Caco-2 (cell line): ENCODE measurements at regions not wholly inside any gene's neighbourhood (a gene's known extent, or its start where the extent isn't known, plus 50 kb on each side); places are given as distances from the start of the nearest gene placed in this dataset.

Experiments
- BruUV-seq: library from RNA; stranded (reverse); fragments of 400-500 nt; replicated peaks from 2 replicates; lab custom pipeline; 2021; lab: Mats Ljungman, UMichigan
- CTCF ChIA-PET: fragments of 300-600 bp; sonication (Branson Sonifier 250); formaldehyde crosslinking; loops from one replicate; lab custom pipeline; 2022; ENCODE audit warnings: antibody characterized with exemption; lab: Charles Lee
- POLR2A ChIA-PET: fragments of 300-600 bp; sonication (Branson Sonifier 250); formaldehyde crosslinking; loops from one replicate; lab custom pipeline; 2022; ENCODE audit warnings: antibody characterized with exemption; lab: Charles Lee
- DNase-seq, 2 experiments: peaks; one replicate each; pipeline versions ENCODE4 v3.0.0 to v3.0.0-alpha.2; 2020 to 2022
- H3K27me3 ChIP-seq: replicated peaks from 2 replicates; pipeline ENCODE4 v1.6.0; 2011; ENCODE audit warnings: low read length; ENCODE audit not compliant: control insufficient read depth, insufficient read depth
- H3K36me3 ChIP-seq: 2 replicates; pipeline ENCODE4 v1.5.1; 2011; ENCODE audit warnings: low read length; ENCODE audit not compliant: control insufficient read depth, insufficient read depth
- H3K4me1 ChIP-seq: fragments of 250-450 bp; sonication (Bioruptor Pico); 2 replicates; pipeline ENCODE4 v1.5.1; 2020; ENCODE audit warnings: mild to moderate bottlenecking
- H3K4me3 ChIP-seq: 2 replicates; pipeline ENCODE4 v1.5.1; 2011; ENCODE audit warnings: low read depth, mild to moderate bottlenecking, control low read depth, low read length
- H3K9me3 ChIP-seq: fragments of 250-450 bp; sonication (Bioruptor Pico); 2 replicates; pipeline ENCODE4 v1.5.1; 2020; ENCODE audit warnings: mild to moderate bottlenecking, moderate library complexity
- H3K27ac Mint-ChIP-seq: one replicate; pipeline ENCODE4 v1.8.0; 2022; ENCODE audit warnings: mixed read lengths; ENCODE audit not compliant: unreplicated experiment
- H3K27me3 Mint-ChIP-seq: one replicate; pipeline ENCODE4 v1.8.0; 2022; ENCODE audit warnings: mixed read lengths; ENCODE audit not compliant: insufficient read depth, unreplicated experiment
- H3K36me3 Mint-ChIP-seq: one replicate; pipeline ENCODE4 v1.8.0; 2022; ENCODE audit warnings: mild to moderate bottlenecking, mixed read lengths; ENCODE audit not compliant: insufficient read depth, unreplicated experiment
- H3K4me1 Mint-ChIP-seq: one replicate; pipeline ENCODE4 v1.8.0; 2022; ENCODE audit warnings: low read depth, mixed read lengths; ENCODE audit not compliant: unreplicated experiment
- H3K4me3 Mint-ChIP-seq: one replicate; pipeline ENCODE4 v1.8.0; 2022; ENCODE audit warnings: mild to moderate bottlenecking, moderate library complexity, mixed read lengths; ENCODE audit not compliant: unreplicated experiment
- H3K9me3 Mint-ChIP-seq: one replicate; pipeline ENCODE4 v1.8.0; 2022; ENCODE audit warnings: mixed read lengths; ENCODE audit not compliant: unreplicated experiment
- intact Hi-C: fragments of 100-400 bp; cut with micrococcal nuclease; formaldehyde crosslinking; loops from one replicate; pipeline ENCODE4 v1.10.0; 2022; ENCODE audit not compliant: unreplicated experiment
- TF ChIP-seq, protein P1 (sequence below), 2 experiments: fragments of 200-600 bp in 1 of 2; IDR thresholded peaks; 1 replicate in 1 of 2; 2 replicates in 1 of 2; pipeline versions ENCODE4 v1.5.1 to v1.8.0; 2011 to 2022; ENCODE audit warnings: antibody characterized with exemption in 1 of 2, control low read depth in 1 of 2, inconsistent platforms in 1 of 2, low read depth in 1 of 2, low read length in 1 of 2, mild to moderate bottlenecking in 1 of 2, moderate library complexity in 1 of 2; ENCODE audit not compliant: insufficient read depth in 1 of 2, severe bottlenecking in 1 of 2, unreplicated experiment in 1 of 2

DNA sequence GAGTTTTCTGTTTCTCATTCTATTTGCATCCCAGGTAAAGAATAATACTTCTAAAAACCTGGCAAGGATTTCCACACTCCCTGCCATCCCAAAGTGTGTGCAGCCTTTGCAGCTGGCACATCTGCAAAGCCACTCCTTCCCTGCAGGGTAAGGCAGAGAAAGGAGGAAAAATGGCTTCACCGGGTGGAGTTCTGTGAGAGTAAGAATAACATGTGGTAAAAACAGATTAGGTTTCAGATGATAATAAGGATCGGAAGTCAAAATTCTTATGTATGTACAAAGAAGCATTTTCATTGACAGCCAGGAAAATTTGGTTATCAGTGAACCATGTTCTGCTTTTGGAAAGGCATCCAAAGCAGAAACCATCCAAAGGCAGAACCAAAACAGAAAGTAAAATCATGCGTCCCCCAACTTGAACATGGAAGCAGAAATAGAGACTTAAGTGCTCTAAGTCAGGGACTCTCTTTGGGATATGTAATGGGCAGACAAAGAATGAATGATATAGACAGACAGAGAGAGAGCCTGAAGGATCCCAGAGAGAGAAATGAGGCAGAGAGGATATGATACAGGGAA lies 192.6 kb upstream of the CCDC196 start:
- Mint-ChIP-seq H3K27ac (no peak overlapping the region), H3K36me3 (no peaks in the 10 kb centered on the region), H3K4me3 (no peak overlapping the region), H3K9me3 (no peaks in the 10 kb centered on the region), H3K27me3 (peaks cover 8% of the 10 kb centered on the region), H3K4me1 (no peaks in the 10 kb centered on the region)
- Histone ChIP-seq H3K9me3 (peaks cover 3% of the 10 kb centered on the region; the same call in 1 of the 2 replicates), H3K27me3 (no peaks in the 10 kb centered on the region), H3K36me3 (no peaks in the 10 kb centered on the region), H3K4me3 (no peak overlapping the region), H3K4me1 (no peaks in the 10 kb centered on the region)
- ChIA-PET CTCF (no interaction called here), POLR2A (no interaction called here)
- BruUV-seq: no TSS peak
- DNase-seq: no peak
- intact Hi-C loops: no loop called here
- TF ChIP-seq, protein P1, sequence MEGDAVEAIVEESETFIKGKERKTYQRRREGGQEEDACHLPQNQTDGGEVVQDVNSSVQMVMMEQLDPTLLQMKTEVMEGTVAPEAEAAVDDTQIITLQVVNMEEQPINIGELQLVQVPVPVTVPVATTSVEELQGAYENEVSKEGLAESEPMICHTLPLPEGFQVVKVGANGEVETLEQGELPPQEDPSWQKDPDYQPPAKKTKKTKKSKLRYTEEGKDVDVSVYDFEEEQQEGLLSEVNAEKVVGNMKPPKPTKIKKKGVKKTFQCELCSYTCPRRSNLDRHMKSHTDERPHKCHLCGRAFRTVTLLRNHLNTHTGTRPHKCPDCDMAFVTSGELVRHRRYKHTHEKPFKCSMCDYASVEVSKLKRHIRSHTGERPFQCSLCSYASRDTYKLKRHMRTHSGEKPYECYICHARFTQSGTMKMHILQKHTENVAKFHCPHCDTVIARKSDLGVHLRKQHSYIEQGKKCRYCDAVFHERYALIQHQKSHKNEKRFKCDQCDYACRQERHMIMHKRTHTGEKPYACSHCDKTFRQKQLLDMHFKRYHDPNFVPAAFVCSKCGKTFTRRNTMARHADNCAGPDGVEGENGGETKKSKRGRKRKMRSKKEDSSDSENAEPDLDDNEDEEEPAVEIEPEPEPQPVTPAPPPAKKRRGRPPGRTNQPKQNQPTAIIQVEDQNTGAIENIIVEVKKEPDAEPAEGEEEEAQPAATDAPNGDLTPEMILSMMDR (IDR thresholded peaks at IDR 0.05; ENCODE audit: insufficient read depth in 1 of 2, low read depth in 1 of 2, low read length in 1 of 2, severe bottlenecking in 1 of 2, unreplicated experiment in 1 of 2): no peak

DNA sequence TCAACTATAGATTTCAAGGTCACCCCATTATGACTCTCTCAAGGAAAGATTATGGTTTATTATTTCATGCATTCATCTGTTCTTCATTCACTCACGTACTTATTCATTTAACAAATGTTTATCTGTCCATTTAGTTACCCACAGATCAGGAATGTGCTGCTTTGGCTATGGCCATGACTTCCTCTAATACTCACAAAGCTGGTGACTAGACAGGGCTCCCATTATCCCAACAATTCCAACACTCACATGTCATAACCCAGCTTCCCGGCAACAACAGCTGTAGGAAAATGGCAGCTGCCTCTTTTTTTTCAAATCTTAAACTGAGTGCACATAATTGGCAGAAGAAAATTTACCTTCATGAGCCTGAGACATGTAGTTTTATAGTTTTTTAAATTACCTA lies 190.8 kb upstream of the CCDC196 start:
- Histone ChIP-seq H3K4me1 (no peaks in the 10 kb centered on the region), H3K27me3 (no peaks in the 10 kb centered on the region), H3K9me3 (no peaks in the 10 kb centered on the region), H3K36me3 (no peaks in the 10 kb centered on the region), H3K4me3 (no peak overlapping the region)
- H3K9me3 Mint-ChIP-seq: no peaks in the 10 kb centered on the region
- intact Hi-C loops: no loop called here
- no peaks in the 10 kb centered on the region for H3K4me1 Mint-ChIP-seq
- peaks cover 8% of the 10 kb centered on the region for H3K27me3 Mint-ChIP-seq
- ChIA-PET POLR2A (no interaction called here), CTCF (no interaction called here)
- no peak overlapping the region for H3K4me3 Mint-ChIP-seq
- BruUV-seq: no TSS peak
- TF ChIP-seq, protein P1 (IDR thresholded peaks at IDR 0.05; ENCODE audit: insufficient read depth in 1 of 2, low read depth in 1 of 2, low read length in 1 of 2, severe bottlenecking in 1 of 2, unreplicated experiment in 1 of 2): no peak
- no peak for DNase-seq
- H3K36me3 Mint-ChIP-seq: no peaks in the 10 kb centered on the region
- H3K27ac Mint-ChIP-seq: no peak overlapping the region

DNA sequence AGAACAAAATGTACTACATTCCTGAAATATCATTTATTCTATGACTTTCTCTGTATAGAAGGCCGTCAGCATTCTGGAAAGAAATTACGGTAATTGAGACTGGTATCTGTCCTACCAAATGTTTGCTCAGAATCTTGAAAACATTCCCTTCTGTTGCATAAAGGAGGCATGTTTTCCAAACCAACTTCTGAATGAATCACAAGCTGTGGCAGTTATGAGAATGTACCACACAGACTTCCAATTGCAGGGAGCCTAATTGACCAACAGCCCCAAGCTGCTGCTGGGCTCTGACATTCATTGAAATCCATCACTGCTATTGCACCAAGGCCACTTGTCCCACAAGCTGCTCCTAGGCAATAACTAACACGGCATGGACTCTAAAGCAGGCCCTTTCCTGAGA lies 185.3 kb upstream of the CCDC196 start:
- no peak overlapping the region for H3K27ac Mint-ChIP-seq

More for the DNA sequence above, 185.3 kb upstream of the CCDC196 start:
- no TSS peak for BruUV-seq
- DNase-seq: no peak
- no peaks in the 10 kb centered on the region for H3K36me3 ChIP-seq
- H3K9me3 Mint-ChIP-seq: no peaks in the 10 kb centered on the region
- no peaks in the 10 kb centered on the region for H3K27me3 Mint-ChIP-seq
- TF ChIP-seq, protein P1 (IDR thresholded peaks at IDR 0.05; ENCODE audit: insufficient read depth in 1 of 2, low read depth in 1 of 2, low read length in 1 of 2, severe bottlenecking in 1 of 2, unreplicated experiment in 1 of 2): no peak
- intact Hi-C loops: no loop called here
- no peaks in the 10 kb centered on the region for H3K27me3 ChIP-seq
- H3K4me1 Mint-ChIP-seq: no peaks in the 10 kb centered on the region
- no peak overlapping the region for H3K4me3 Mint-ChIP-seq
- no peaks in the 10 kb centered on the region for H3K36me3 Mint-ChIP-seq
- POLR2A ChIA-PET: no interaction called here
- CTCF ChIA-PET: no interaction called here
- H3K4me1 ChIP-seq: no peaks in the 10 kb centered on the region
- H3K9me3 ChIP-seq: peaks cover 3% of the 10 kb centered on the region; the same call in 1 of the 2 replicates
- H3K4me3 ChIP-seq: no peak overlapping the region
